KMS-11 (cell line): ENCODE measurements at regions not wholly inside any gene's neighbourhood (a gene's known extent, or its start where the extent isn't known, plus 50 kb on each side); places are given as distances from the start of the nearest gene placed in this dataset.

Experiments used
- H2AFZ ChIP-seq: fragments of 200-600 bp; sonication (generic); 2 replicates; pipeline ENCODE4 v1.6.1; 2016; ENCODE audit warnings: antibody characterized with exemption, mixed run types, low read depth
- H3K27ac ChIP-seq: fragments of 200-600 bp; sonication (generic); 2 replicates; pipeline ENCODE4 v1.6.1; 2016; ENCODE audit warnings: mild to moderate bottlenecking, mixed run types
- H3K27me3 ChIP-seq: fragments of 200-600 bp; sonication (generic); 2 replicates; pipeline ENCODE4 v1.6.1; 2017; ENCODE audit warnings: mild to moderate bottlenecking, low read depth, mixed run types, moderate library complexity; ENCODE audit not compliant: insufficient read depth
- H3K36me3 ChIP-seq: fragments of 200-600 bp; sonication (generic); 2 replicates; pipeline ENCODE4 v1.6.1; 2017; ENCODE audit warnings: mild to moderate bottlenecking, mixed run types; ENCODE audit not compliant: insufficient read depth
- H3K4me1 ChIP-seq: fragments of 200-600 bp; sonication (generic); 2 replicates; pipeline ENCODE4 v1.6.1; 2016; ENCODE audit warnings: mild to moderate bottlenecking, low read depth, mixed run types; ENCODE audit not compliant: poor library complexity, severe bottlenecking
- H3K4me2 ChIP-seq: fragments of 200-600 bp; sonication (generic); 2 replicates; pipeline ENCODE4 v1.7.0; 2016; ENCODE audit warnings: mild to moderate bottlenecking, mixed run types
- H3K4me3 ChIP-seq: fragments of 200-600 bp; sonication (generic); IDR thresholded peaks from 2 replicates; pipeline ENCODE4 v1.6.1; 2017; ENCODE audit warnings: low read depth, low read length, mixed read lengths; ENCODE audit not compliant: insufficient read depth
- H3K79me2 ChIP-seq: fragments of 200-600 bp; sonication (generic); 2 replicates; pipeline ENCODE4 v1.6.1; 2016; ENCODE audit warnings: low read depth, mixed run types; ENCODE audit not compliant: insufficient read depth
- H3K9ac ChIP-seq: fragments of 200-600 bp; sonication (generic); 2 replicates; pipeline ENCODE4 v1.6.1; 2016; ENCODE audit warnings: mild to moderate bottlenecking, mixed run types
- H4K20me1 ChIP-seq: fragments of 200-600 bp; sonication (generic); 2 replicates; pipeline ENCODE4 v1.6.1; 2016; ENCODE audit warnings: mild to moderate bottlenecking, mixed run types; ENCODE audit not compliant: insufficient read depth
- TF ChIP-seq, protein P1 (sequence below): fragments of 200-600 bp; sonication (generic); conservative IDR thresholded peaks from 2 replicates; pipeline ENCODE4 v1.6.1; 2017; ENCODE audit warnings: low read depth, mild to moderate bottlenecking, antibody characterized with exemption, low read length, moderate library complexity, mixed read lengths

DNA sequence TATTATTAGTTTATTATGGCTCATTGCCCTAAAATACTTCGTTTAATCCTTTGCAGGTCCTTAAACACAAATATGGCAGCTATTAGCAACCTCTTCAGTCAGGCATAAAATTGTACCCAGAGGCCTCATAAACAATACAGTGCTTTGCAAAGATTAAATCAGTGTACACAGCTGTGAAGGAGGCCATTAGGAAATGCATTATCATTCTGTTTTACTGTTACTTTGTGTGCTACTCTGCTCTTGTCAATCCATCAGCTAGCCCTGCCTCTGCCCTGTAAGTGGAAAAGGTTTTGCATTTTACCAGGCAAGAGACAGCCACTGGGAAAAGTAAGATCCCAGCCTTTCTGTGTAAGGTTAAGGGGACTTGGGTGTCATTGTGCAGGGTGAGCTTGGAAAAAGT, 415.7 kb upstream of the DAB1 start:
- Histone ChIP-seq H2AFZ (no peak overlapping the region), H4K20me1 (no peaks in the 10 kb centered on the region), H3K9ac (no peak overlapping the region), H3K4me2 (no peak overlapping the region), H3K27ac (no peak overlapping the region), H3K4me1 (no peaks in the 10 kb centered on the region), H3K27me3 (no peaks in the 10 kb centered on the region), H3K36me3 (no peaks in the 10 kb centered on the region), H3K4me3 (no peak overlapping the region), H3K79me2 (no peaks in the 10 kb centered on the region)
- TF ChIP-seq, protein P1, sequence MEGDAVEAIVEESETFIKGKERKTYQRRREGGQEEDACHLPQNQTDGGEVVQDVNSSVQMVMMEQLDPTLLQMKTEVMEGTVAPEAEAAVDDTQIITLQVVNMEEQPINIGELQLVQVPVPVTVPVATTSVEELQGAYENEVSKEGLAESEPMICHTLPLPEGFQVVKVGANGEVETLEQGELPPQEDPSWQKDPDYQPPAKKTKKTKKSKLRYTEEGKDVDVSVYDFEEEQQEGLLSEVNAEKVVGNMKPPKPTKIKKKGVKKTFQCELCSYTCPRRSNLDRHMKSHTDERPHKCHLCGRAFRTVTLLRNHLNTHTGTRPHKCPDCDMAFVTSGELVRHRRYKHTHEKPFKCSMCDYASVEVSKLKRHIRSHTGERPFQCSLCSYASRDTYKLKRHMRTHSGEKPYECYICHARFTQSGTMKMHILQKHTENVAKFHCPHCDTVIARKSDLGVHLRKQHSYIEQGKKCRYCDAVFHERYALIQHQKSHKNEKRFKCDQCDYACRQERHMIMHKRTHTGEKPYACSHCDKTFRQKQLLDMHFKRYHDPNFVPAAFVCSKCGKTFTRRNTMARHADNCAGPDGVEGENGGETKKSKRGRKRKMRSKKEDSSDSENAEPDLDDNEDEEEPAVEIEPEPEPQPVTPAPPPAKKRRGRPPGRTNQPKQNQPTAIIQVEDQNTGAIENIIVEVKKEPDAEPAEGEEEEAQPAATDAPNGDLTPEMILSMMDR: no peak

DNA sequence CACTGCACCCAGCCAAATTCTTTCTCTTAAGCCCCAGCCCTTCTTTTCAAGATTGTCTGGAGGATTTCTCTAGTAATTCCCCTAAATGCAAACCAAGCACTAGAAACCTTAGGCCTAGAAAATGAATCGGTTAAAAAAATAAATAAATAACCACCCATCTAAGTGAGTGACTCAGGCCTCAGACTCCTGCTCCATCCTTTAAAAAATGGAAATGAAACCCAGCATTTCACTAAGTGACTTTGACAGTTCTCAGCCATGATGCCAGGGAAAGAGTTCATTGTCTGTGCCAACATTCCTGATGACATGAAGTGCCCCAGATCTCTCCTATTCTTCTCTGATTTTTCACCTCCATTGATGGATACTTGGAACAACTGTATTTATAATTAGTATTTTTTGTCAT, 415.2 kb upstream of the DAB1 start:
- H3K27ac ChIP-seq: no peak overlapping the region
- H3K4me1 ChIP-seq: no peaks in the 10 kb centered on the region
- H3K4me2 ChIP-seq: no peak overlapping the region
- no peaks in the 10 kb centered on the region for H3K79me2 ChIP-seq
- H3K9ac ChIP-seq: no peak overlapping the region
- H3K27me3 ChIP-seq: no peaks in the 10 kb centered on the region
- H4K20me1 ChIP-seq: no peaks in the 10 kb centered on the region
- no peak overlapping the region for H2AFZ ChIP-seq
- H3K4me3 ChIP-seq: no peak overlapping the region
- no peaks in the 10 kb centered on the region for H3K36me3 ChIP-seq
- TF ChIP-seq, protein P1: no peak

DNA sequence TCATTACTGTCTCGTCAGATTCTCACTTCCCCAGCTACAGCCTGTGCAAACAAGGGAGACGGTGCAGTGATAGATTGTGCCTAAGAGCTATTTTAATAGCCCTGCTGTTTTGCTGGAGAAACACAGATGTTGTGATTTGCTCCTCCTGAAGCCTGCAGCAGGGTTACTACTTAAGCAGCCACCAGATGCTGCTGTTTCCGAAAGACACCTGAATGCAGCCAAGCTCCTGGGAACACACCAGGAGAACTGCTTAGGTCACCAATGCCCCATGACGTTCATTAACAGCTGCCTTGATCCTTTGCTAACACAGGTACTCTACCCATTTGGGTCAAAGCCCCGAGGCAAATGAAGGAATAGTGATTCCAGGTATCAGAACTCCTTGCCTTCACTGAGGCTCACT, 411.8 kb upstream of the DAB1 start:
- no peak overlapping the region for H2AFZ ChIP-seq

DNA sequence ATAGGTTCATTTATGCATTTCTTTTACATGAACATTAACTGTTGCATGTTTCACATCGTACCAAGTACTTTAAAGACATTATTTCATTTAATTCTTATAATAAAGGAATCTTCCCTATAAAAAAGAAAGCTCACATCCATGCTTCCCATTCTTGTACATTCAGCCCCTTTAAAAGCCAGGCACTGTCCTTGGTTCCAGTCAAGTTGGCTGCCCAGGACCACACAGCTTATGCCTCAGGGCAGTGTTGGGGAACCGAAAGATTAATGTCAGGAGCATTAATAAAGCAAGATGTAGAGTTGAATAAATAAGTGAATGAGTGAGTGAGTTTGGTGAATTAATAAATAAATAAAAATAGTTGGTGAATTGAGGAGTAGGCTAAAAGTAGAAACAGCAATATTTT, 409.4 kb upstream of the DAB1 start:
- no peak overlapping the region for H3K9ac ChIP-seq
- H3K4me2 ChIP-seq: no peak overlapping the region
- no peaks in the 10 kb centered on the region for H3K27me3 ChIP-seq
- no peaks in the 10 kb centered on the region for H3K4me1 ChIP-seq
- no peaks in the 10 kb centered on the region for H3K79me2 ChIP-seq
- H3K36me3 ChIP-seq: no peaks in the 10 kb centered on the region
- H4K20me1 ChIP-seq: no peaks in the 10 kb centered on the region
- no peak overlapping the region for H3K27ac ChIP-seq
- no peak overlapping the region for H2AFZ ChIP-seq
- TF ChIP-seq, protein P1: no peak
- H3K4me3 ChIP-seq: no peak overlapping the region

More for the DNA sequence above, 411.8 kb upstream of the DAB1 start:
- Histone ChIP-seq H3K9ac (no peak overlapping the region), H3K79me2 (no peaks in the 10 kb centered on the region), H4K20me1 (no peaks in the 10 kb centered on the region), H3K4me1 (no peaks in the 10 kb centered on the region), H3K27me3 (no peaks in the 10 kb centered on the region), H3K4me2 (no peak overlapping the region), H3K4me3 (no peak overlapping the region), H3K27ac (no peak overlapping the region), H3K36me3 (no peaks in the 10 kb centered on the region)
- TF ChIP-seq, protein P1: no peak
